HG03565 (cell line): ENCODE measurements at regions not wholly inside any gene's neighbourhood (a gene's known extent, or its start where the extent isn't known, plus 50 kb on each side); places are given as distances from the start of the nearest gene placed in this dataset.
A peak's percentile ranks its signal among the peaks of the same experiment; 100 is the strongest.

Experiments
- ATAC-seq: cut with Tn5 transposase; IDR thresholded peaks from one replicate; pipeline ENCODE4 v1.9.1; 2021; ENCODE audit warnings: mild to moderate bottlenecking, moderate library complexity; ENCODE audit not compliant: unreplicated experiment

DNA sequence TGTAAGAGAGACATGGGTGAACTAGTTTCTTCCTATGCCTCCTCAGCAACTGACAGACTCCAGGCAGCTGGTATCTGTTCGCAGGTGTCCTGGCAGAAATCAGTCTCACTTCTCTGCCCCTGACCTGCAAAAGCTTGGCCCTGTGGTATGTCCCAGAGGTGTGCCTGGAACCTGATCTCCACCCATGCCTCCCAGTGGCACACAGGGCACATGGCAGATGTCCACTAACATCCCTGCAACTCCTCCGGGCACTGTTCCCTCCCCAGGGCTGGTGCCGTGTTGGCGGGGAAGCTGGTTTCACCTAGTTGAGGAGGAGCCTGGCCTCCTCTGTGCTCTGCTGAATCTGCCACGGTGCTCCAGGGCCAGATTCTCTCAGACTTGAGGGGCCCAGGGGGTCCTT is 123.3 kb upstream of the GGTLC1 start:
- ATAC-seq: no peak

DNA sequence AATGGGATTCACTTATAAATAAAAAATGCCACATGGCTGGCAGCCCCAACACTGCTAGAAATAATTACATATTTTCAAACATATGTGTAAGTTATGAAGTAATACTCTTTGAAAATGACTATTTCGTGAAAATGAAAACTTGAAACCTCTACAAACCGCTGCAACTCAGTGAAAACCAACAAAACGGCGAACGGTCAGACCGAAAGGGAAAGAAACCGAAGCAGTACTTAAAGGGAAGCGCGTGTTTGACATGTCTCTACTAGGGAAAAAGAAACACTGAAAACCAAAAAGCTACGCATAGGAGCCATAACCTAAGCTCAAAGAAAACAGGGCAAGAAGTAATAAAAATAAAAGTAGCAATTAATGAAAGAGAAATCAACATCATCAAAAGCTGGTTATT is 121.0 kb upstream of the GGTLC1 start:
- ATAC-seq: peak; percentile 48

DNA sequence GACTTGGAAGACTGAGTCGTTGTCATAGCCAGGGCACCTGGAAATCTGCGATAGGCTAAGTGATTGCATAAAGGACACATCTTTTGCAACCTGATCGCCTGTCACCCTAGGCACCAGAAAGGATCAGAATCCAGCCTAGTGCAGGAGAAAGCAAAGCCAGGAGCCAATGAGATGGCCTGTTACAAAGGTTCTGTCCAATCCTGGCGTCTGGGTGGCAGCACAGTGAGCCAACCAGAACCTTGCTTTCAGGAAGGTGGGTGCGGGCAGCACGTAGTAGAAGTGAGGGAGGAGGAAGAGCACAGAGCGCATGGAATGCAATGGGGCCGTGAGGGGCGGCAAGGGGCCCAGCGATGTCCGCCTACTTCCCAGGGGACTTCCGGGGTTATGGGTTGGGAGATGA is 120.4 kb upstream of the GGTLC1 start:
- ATAC-seq: peak; percentile 58

DNA sequence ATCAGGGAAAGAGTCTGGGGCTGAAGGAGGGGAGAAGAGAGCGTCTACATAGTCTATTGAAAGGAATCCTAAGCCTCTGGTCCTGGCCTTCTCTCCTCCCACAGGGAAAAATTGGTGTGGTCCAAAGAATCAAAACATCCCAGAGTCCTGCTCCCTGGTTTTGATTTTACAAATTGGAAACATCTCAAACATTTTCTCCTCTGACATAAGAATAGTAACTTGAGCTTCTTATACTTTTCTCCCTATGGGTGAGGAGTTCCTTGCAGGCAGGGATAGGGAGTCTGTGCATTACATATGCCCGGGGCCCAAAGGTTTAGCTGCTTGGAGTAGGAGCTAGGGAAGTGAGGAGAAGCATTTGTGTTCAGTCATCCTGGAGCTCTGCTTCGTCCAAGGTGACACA is 120.0 kb upstream of the GGTLC1 start:
- no peak for ATAC-seq

DNA sequence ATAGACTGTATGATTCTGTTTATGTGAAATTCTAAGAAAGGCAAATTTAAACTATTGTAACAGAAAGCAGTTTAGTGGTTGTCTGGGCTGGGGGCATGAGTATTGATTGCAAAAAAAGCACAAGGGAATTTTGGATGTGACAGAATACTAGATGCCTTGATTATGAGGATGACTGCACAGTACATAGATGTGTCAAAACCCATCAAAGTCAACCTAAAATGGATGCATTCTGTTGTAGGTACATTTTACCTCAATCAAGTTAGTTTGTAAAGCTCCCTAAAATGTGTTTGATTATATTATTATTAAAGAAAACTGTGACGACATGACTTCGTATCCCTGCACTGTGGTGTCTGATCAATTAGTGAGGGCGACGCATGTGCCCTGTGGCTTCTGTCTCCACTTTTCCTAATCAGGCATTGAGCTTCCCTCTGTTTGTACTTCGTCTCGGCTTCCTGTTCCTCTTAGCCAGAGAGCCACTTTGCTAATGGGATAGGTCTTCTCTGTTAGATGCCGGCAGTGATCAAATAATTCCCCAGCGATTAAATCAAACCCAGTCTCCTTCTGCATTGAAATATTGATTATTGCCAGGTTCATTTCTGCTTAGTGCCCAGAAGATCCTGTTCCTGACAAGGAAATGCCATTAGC is 118.3 kb upstream of the GGTLC1 start:
- ATAC-seq: no peak

DNA sequence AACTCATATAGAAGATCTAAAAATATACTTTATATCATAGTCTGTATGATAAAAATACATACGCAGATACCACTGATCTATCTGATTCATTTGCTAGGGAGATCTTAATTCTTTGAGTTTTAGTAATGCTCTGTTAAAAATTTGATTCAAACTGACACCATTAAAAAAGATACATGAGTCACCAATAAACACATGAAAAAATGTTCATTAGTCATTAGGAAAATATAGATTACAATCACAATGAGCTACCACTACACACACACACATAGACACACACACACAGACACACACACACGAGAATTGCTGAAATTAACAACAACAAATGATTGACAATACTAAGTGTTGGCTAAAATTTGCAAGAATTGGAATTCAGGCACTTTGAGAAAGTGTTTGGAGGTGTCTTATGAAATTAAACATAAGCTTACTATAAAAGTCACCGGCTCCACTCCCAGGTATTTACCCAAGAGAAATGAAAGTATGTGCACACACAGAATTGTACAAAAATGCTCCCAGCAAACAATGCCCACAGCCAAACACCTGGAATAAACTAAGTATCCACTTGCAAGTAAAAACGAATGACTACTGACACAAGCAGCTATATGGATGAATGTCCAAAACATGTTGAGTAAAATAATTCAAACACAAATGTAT is 117.7 kb upstream of the GGTLC1 start:
- no peak for ATAC-seq

DNA sequence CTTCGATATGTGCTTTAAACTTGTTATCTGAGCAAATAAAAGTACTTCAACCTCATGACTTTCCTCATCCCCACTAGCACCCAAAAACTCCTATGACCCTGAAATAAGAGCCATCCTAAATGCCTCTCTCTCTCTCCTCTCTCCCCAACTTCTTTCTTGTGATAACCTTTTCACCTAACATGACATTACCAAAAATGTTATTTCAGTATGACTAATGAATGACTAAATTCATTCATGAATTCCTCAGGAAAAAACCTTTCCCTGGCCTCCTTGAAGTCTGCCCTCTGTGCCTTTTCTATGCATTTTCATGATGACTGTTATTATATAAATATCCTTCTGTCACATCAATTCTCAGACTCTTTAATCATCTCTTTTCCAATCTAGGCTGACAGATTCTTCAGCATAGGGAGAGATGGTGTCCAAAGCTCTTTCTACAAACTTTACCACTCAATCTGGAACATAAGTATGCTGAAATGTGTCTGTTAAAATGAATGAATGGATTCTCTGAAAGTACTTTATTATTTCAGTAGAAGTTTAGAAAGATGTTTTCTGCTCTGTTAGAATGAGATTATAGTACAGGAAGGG is 114.3 kb upstream of the GGTLC1 start:
- ATAC-seq: no peak

DNA sequence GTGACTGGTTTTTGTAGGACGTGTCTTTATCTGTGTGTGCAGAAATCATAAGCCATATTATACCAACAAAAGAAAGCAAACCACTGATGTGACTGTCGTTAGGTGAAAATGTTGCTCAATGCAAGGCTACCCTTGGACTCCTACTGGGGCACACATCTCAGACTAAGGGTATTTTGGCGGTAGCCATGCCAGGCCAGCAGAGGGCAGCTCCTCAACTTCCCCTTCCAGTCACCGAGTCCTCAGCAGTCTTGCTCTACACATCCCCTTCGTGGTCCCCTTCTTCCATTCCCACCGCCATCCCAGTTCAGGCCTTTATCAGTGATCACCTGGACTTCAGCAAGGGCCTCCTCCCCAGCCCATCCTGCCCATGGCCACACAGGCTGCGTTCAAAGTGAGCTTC is 113.7 kb upstream of the GGTLC1 start:
- ATAC-seq: peak; percentile 52

DNA sequence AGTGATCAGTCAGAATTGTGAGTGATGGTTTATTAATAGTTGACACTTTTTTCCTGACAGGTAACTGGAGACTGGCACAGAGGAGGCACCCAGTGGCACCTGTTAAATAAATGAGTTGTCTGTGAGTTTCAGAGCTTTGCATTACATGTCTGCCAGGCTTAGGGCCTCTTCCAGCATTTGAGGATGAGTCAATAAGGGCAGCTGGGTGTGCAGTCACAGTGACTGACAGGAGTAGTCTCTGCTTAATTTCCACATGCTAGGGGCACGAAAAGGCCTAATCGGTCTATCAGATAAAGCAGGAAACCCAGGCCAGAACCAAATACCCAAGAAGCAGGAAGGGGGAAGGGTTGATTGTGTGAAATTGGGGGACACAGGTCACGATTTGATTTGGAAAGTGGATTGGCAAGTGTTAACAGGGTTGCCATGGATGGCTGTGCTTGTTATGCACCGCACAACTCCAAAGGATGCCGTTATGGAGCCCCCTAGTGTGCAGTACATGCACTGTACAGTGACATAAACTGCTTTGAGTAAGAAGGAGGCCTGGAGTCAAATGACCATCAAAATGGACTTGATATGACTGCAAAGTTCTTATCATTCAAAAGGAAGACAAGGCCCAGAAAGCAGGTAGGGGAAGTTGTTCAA is 111.9 kb upstream of the GGTLC1 start:
- peak; percentile 72 for ATAC-seq

DNA sequence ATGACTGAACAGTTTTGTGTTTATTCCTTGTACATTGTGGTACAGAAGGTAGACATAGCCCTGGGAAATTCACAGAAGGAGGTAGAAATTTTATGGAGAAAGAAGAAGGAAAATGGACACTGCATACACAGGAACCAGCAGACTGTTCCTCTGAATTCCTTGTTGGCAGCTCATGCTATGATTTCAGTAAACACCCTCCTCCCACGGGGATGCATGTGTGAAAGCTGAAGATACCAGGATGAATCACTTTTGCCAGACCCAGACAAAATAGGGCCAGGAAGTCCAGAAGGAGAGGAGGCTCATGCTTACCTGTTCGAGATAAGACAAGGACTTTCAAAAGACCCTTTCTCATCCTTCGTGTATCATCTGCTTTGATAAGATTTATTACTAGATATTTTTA is 110.3 kb upstream of the GGTLC1 start:
- ATAC-seq: no peak

DNA sequence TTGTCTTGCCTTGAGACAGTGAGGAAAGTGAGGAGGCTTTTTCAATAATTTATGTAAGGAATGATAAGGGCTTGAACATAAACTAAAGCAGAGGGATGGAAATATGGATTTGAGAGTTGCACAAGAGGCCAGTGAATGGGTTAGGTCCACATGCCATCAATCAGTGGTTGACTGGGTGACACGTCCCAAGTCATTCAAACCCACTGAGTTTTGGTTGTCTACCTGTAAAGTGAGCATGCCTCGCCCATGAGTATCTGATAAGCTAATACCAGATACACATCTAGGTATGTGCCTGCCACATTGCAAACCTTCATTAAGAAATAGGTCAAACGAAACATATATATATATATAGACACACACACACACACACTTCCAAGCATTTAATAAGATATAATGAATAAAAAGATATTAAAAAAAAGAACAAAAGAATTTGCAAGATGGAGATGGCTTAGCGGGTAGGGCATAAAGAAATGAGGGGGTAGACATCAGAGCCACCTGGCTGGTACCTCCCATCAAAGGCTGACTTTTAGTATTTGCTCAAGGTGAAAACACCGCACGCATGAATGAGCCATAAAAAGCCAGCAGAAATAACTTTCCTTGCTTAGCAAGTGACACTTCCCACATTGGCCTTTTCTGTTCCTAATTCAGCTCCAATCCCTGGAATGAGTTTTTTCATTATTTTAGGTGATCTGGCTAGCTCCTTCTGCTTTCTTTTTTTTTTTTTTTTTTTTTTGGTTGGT is 109.1 kb upstream of the GGTLC1 start:
- no peak for ATAC-seq

DNA sequence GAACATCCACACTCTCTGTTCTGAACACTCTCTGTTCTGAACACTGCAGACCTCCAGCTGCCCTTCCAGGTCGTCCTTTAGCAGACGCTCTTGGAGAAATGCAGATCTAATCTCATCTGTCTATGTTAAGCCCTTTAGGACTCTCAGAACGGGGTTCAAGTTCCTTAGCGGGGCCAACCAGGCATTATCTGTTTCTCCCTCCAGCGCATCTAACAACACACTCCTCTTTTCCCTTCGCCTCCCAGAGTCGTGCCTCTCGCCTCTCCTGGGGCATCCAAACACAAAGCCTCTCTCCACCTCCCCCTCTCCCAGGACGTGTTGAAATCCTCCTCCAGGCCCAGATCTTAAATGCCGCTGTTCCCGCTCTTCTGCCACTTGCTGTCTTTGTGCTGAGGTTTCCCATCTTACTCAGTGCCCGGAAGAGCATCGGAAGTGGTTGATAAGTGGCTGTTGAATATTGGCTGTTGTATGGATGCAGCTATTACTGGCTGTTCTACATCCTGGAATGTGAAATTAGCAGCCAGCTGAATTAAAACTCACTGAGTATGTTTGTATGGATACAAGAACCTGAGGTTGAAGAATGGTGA is 108.4 kb upstream of the GGTLC1 start:
- no peak for ATAC-seq

DNA sequence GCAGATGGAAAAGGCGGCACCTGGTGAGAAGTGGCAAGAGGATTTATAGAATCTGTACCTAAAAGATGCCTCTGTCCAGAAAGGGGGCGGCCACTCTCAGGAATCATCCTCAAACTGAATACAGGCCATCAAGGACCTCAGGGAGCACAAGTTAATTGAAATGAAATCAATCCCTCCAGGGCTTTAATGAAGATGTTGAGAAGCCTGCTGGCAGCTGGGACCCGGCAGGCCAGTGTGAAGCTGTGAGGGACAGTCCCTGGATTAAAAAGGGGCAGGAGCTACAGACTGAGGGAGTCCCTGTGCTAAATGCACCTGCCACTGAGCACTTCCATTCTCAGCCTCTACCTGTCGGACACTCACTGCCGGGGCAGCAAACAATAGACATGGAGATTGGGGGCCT is 107.7 kb upstream of the GGTLC1 start:
- no peak for ATAC-seq

DNA sequence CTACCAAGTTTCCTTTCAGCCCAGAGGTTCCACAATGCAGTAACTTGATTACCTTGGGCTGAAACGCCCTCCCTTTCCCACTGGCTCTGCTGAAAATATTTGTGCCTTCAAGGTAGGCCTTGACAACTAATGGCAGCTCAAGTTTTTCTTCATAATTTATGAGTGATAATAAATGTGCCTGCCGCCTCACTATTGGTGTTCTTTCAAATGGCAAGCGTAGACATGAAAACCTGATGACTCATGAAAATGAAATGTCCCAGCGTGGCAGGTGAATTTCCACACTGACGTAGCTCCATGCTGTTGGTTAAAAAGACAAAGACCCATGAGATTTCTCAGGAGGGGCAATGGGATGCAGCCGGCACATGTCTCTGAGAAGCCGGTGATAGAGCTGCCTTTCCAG is 107.2 kb upstream of the GGTLC1 start:
- ATAC-seq: no peak

DNA sequence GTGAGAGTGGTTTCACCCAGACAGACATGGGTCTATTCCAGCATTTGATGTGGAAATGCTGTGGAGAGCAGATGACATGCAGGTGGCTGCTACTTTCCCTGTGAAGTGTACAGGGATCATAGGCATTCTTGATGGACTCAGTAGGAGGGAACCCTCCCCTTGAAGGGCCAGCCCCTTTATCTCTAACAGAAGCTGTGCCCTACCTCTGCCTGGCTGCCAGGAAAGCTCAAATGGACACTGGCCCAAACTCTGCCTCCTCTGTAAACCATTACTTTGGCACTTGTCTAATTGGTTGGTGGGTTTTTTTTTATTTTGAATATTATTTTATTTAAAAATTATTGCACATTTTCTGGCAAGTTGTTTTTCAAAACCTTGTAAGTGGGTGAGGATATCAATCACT is 106.7 kb upstream of the GGTLC1 start:
- no peak for ATAC-seq

DNA sequence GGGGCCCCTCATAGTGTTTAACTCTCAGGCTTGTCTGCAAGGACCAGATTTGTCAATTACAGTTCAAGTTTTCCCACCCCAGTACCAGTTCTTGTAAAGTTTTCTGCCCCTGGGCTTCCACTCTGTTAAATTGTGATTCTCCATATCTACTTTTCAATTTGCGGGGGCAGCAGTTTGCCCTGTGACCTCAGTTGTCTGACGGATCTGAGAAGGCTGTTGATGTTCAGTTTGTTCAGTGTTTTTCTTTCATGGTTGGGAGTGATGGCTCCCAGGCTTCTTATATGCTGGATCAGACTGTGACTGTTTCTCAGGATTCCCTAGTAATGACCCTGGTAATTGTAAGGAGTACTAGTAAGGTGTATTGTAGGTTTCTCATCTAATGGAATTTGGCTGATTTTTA is 101.0 kb upstream of the GGTLC1 start:
- no peak for ATAC-seq

DNA sequence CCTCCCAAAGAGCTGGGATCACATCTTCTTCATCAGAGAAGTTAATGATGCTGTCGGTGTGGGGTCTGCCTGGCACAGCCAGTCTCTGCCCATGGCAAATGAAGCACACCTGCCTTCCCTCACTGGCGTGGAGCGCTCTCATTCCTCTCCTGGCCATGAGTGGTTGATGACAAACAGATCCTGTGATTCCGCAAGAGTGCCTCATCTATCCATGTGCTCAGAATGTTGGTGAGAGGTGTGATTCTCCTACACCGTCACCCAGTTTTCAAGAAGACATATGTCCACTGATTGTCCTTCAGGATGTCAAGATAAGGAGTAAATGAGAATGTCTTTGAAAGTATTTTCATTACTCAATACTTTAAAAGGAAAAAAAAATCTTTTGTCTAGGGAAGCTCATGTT is 97.5 kb upstream of the GGTLC1 start:
- no peak for ATAC-seq

DNA sequence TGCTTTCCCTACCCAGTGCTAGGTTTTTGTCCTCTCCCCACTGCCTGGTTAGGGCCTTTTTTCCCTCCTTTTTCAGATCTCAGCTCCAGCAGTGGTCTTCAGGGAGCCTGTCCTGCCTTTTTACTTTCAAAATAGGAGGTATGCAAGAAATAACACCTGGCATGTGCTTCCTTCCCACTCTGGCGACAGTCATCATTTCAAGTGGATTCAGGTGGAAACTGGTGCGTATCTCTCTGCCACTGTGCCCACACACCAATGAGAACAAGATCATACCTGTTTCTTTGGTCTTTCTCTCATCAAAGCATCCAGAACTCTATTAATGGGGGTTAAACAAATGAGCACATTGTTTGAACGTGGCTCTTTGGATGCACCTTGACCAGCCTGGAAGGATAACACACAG is 95.7 kb upstream of the GGTLC1 start:
- ATAC-seq: no peak

DNA sequence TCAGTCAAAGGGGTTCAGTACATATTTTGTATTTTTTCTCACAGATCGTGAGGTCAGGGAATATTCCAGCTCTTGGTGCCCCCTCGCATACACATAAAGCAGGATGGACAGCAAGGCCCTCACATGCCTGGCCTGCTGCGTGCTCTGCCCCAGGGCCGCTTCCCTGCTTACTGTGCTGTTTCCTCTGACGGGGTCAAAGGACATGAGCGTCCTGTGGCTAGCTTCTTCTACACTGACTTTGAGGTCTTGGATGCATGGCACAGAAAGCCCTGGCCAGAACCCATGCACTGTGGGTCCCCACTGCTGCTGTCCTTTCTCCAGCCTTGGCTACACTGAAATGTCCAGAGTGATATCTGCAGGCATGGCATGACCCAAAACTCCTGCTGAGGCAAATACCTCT is 92.5 kb upstream of the GGTLC1 start:
- no peak for ATAC-seq

DNA sequence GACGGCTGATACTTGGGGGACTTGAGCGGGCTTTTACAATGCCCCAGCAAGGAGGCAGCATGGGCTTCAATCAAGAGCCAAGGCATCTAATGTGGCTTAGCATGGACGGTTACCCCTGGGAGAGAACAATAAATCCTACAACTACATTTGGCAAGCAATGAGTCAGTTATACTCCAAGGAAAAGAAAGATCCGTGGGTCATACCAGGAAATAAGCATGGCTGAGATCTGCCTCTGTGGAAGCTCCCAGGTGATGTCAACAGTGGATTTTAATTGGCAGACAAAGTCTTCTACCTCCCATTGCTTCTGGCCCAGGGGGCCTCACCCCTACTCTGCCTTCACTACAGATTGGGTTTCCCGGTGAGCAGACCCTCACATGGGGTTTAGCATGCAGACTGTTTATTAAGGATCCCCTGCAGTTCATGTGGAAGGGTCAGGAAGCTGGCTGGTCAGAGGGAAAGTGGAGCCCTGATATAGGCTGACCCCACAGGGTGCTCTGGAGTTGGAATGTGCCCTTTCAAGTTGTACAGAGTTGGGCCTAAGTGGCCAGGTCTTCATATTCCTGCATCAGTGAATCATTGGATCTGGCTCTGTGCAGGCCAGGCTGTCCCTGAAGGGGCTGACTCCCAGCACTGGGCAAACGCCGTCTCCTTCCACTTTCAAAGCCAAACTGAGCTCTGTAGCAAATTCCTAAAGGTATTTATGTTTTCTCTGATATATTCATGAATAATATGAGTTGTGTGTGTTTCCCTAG is 91.3 kb upstream of the GGTLC1 start:
- ATAC-seq: no peak
